ENCODE measurements at regions not wholly inside any gene's neighbourhood (a gene's known extent, or its start where the extent isn't known, plus 50 kb on each side); places are given as distances from the start of the nearest gene placed in this dataset.

DNA sequence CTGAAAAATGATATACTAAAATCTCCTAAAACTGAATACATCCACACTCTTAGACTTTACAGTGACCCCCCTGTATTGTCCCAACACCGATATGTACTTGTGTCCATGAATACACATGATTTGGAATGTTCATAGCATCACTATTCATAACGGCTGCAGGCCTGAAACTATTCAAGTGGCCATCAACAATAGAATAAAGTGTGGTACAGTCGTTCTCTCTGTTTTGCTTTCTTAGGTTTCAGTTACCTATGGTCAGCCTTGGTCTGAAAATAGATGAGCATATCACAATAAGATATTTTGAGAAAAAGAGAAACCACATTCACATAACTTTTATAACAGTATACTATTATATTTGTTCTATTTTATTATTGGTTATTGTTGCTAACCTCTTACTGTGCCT, 150.6 kb downstream of the ASCL4 start:
- no peak for TF ChIP-seq EZH2 (IDR thresholded peaks at IDR 0.05; ENCODE audit: insufficient read depth, poor library complexity, severe bottlenecking)
- no peak for TF ChIP-seq EZH2phosphoT487 (IDR thresholded peaks at IDR 0.05; ENCODE audit: insufficient read depth, low read depth)

Data from GM23248 (cell line).